ENCODE measurements at regions not wholly inside any gene's neighbourhood (a gene's known extent, or its start where the extent isn't known, plus 50 kb on each side); places are given as distances from the start of the nearest gene placed in this dataset.

GRCh38 chr16:77579351-77579891 is 142.9 kb upstream of the NUDT7 start:
- TF ChIP-seq, protein P1, sequence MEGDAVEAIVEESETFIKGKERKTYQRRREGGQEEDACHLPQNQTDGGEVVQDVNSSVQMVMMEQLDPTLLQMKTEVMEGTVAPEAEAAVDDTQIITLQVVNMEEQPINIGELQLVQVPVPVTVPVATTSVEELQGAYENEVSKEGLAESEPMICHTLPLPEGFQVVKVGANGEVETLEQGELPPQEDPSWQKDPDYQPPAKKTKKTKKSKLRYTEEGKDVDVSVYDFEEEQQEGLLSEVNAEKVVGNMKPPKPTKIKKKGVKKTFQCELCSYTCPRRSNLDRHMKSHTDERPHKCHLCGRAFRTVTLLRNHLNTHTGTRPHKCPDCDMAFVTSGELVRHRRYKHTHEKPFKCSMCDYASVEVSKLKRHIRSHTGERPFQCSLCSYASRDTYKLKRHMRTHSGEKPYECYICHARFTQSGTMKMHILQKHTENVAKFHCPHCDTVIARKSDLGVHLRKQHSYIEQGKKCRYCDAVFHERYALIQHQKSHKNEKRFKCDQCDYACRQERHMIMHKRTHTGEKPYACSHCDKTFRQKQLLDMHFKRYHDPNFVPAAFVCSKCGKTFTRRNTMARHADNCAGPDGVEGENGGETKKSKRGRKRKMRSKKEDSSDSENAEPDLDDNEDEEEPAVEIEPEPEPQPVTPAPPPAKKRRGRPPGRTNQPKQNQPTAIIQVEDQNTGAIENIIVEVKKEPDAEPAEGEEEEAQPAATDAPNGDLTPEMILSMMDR (IDR thresholded peaks at IDR 0.05), result no peak
- no peak for TF ChIP-seq POLR2A (IDR thresholded peaks at IDR 0.05)

All from Peyer's patch (tissue), 4 donors.